COLO668 (cell line): ENCODE measurements at regions not wholly inside any gene's neighbourhood (a gene's known extent, or its start where the extent isn't known, plus 50 kb on each side); places are given as distances from the start of the nearest gene placed in this dataset.
A peak's percentile ranks its signal among the peaks of the same experiment; 100 is the strongest.
"Not testable (repeated sequence)": the region's sequence is repeated elsewhere in the genome, so short reads cannot be mapped to it uniquely, and the experiment has no call there.

Experiments
- DNase-seq: peaks from one replicate; lab custom pipeline; 2025; ENCODE audit not compliant: unreplicated experiment; lab: John Stamatoyannopoulos, UW

GRCh38 chr3:8112587-8112986 is 389.0 kb upstream of the LMCD1 start:
- DNase-seq = peak; percentile 1

- DNase-seq = no peak
Observed at GRCh38 chr3:8113626-8114025, 388.0 kb upstream of the LMCD1 start.

- no peak for DNase-seq
Observed at GRCh38 chr3:8128686-8129085, 372.9 kb upstream of the LMCD1 start.

GRCh38 chr3:8136553-8136952 is 365.1 kb upstream of the LMCD1 start:
- no peak for DNase-seq

- DNase-seq = no peak
Observed at GRCh38 chr3:8143186-8143585, 358.4 kb upstream of the LMCD1 start.

- DNase-seq = no peak
Observed at GRCh38 chr3:8145661-8146060, 356.0 kb upstream of the LMCD1 start.

GRCh38 chr3:8147711-8148110 is 353.9 kb upstream of the LMCD1 start:
- no peak for DNase-seq

GRCh38 chr3:8152821-8153418 is 348.7 kb upstream of the LMCD1 start:
- no peak for DNase-seq

GRCh38 chr3:8153800-8154199 is 347.8 kb upstream of the LMCD1 start:
- no peak for DNase-seq

- DNase-seq = no peak
Observed at GRCh38 chr3:8154617-8155016, 347.0 kb upstream of the LMCD1 start.

GRCh38 chr3:8156138-8156537 is 345.5 kb upstream of the LMCD1 start:
- DNase-seq = no peak

GRCh38 chr3:8156831-8157230 is 344.8 kb upstream of the LMCD1 start:
- DNase-seq = no peak

GRCh38 chr3:8157640-8158039 is 344.0 kb upstream of the LMCD1 start:
- no peak for DNase-seq

GRCh38 chr3:8164145-8164544 is 337.5 kb upstream of the LMCD1 start:
- DNase-seq = no peak

GRCh38 chr3:8166014-8166413 is 335.6 kb upstream of the LMCD1 start:
- DNase-seq = no peak

- DNase-seq = no peak
Observed at GRCh38 chr3:8170971-8171508, 330.6 kb upstream of the LMCD1 start.

GRCh38 chr3:8173892-8174291 is 327.7 kb upstream of the LMCD1 start:
- DNase-seq = no peak

GRCh38 chr3:8176759-8177483 is 324.7 kb upstream of the LMCD1 start:
- DNase-seq = not testable (repeated sequence)

GRCh38 chr3:8178516-8178915 is 323.1 kb upstream of the LMCD1 start:
- DNase-seq = not testable (repeated sequence)

GRCh38 chr3:8182904-8183303 is 318.7 kb upstream of the LMCD1 start:
- no peak for DNase-seq

GRCh38 chr3:8183627-8184026 is 318.0 kb upstream of the LMCD1 start:
- DNase-seq = no peak

- no peak for DNase-seq
Observed at GRCh38 chr3:8186213-8186612, 315.4 kb upstream of the LMCD1 start.

GRCh38 chr3:8187996-8188395 is 313.6 kb upstream of the LMCD1 start:
- no peak for DNase-seq
